Heart left ventricle (tissue), 13 donors: ENCODE measurements at regions not wholly inside any gene's neighbourhood (a gene's known extent, or its start where the extent isn't known, plus 50 kb on each side); places are given as distances from the start of the nearest gene placed in this dataset.

ENCODE experiments used
- POLR2A ChIP-seq, 2 donors: fragments of 450-650 bp; IDR thresholded peaks; one replicate each; pipeline ENCODE4 v1.6.1; 2017; ENCODE audit warnings: antibody characterized with exemption in 2 of 2, mild to moderate bottlenecking in 2 of 2, moderate library complexity in 2 of 2
- TF ChIP-seq, protein P1 (sequence below), 12 donors: fragments of 200-600 bp; sonication (generic) in 4 of 12; IDR thresholded peaks; one replicate each; pipeline versions ENCODE4 v1.5.0 to v1.8.0; 2018 to 2022; ENCODE audit warnings: antibody characterized with exemption in 12 of 12, mild to moderate bottlenecking in 5 of 12
- donor health status: ischemic (EF 13 %, LVEDD 7.1; RV severe dilation, severe dysfunction).
- donor health status: DM: no; HTN: yes; CAD: no.
- donor health status: DM: no; HTN: no; CAD: no.
- donor health status: ischemic (EF 25% LVEDD 6.9; RV normal size, moderate dysfunction).
- donor health status: ischemic (EF 25% LVEDD 5.7; RV mildly dilated, moderate dysfunction).
- donor health status: ischemic (EF 35%, LVEDD 5.7; RV mildly dilated, moderate dysfunction).
- donor health status: nonischemic (EF 11% LVEDD 7.7; RV severe dilation, severe dysfunction).
- donor health status: DM: yes; HTN: yes; CAD: no.
- donor health status: PGD.
- donor health status: ischemic (EF 29% LVEDD 5.4; RV normal size, mild dysfunction).
- donor health status: nonischemic (EF 23%, LVEDD 6.1; RV moderate dilation, normal function).

DNA sequence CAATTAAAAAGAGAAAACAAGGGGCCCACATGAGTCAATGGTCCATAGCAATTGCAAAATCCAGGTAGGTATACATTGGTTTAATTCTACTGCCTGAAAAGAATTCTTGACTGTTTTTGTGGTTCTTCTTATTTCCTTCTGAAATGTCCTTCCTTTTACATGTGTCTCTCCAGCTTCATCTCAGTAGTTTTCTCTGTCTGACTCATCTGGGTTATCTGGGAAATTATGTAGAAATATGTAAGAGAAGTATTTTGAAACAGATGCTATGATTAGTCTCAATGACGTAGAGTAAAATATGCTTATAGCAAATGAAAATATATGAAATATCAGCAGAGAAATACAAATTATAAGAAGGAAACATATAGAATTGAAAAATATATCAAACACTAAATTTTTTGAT is 953.2 kb downstream of the BRINP3 start:
- TF ChIP-seq, protein P1, sequence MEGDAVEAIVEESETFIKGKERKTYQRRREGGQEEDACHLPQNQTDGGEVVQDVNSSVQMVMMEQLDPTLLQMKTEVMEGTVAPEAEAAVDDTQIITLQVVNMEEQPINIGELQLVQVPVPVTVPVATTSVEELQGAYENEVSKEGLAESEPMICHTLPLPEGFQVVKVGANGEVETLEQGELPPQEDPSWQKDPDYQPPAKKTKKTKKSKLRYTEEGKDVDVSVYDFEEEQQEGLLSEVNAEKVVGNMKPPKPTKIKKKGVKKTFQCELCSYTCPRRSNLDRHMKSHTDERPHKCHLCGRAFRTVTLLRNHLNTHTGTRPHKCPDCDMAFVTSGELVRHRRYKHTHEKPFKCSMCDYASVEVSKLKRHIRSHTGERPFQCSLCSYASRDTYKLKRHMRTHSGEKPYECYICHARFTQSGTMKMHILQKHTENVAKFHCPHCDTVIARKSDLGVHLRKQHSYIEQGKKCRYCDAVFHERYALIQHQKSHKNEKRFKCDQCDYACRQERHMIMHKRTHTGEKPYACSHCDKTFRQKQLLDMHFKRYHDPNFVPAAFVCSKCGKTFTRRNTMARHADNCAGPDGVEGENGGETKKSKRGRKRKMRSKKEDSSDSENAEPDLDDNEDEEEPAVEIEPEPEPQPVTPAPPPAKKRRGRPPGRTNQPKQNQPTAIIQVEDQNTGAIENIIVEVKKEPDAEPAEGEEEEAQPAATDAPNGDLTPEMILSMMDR (IDR thresholded peaks at IDR 0.05): no peak
- no peak for TF ChIP-seq POLR2A (IDR thresholded peaks at IDR 0.05)
